ENCODE measurements at regions not wholly inside any gene's neighbourhood (a gene's known extent, or its start where the extent isn't known, plus 50 kb on each side); places are given as distances from the start of the nearest gene placed in this dataset.
"Not testable (repeated sequence)": the region's sequence is repeated elsewhere in the genome, so short reads cannot be mapped to it uniquely, and the experiment has no call there.

- no peak for TF ChIP-seq CTCF (IDR thresholded peaks at IDR 0.05; ENCODE audit: unreplicated experiment)
- H3K27ac Mint-ChIP-seq = no peak overlapping the region
- H3K9me3 Mint-ChIP-seq (ENCODE audit: low read depth) = peaks cover 5% of the 10 kb centered on the region
- H3K4me1 Mint-ChIP-seq (ENCODE audit: low read depth) = peaks cover 12% of the 10 kb centered on the region
- peaks cover 1% of the 10 kb centered on the region for H3K36me3 Mint-ChIP-seq (ENCODE audit: insufficient read depth)
- DNase-seq (ENCODE audit: low spot score, unreplicated experiment) = no peak
- peaks cover 8% of the 10 kb centered on the region for H3K27me3 Mint-ChIP-seq
- H3K4me3 Mint-ChIP-seq (ENCODE audit: low read depth) = no peak overlapping the region
Observed at GRCh38 chr2:238510911-238511613, 84.3 kb downstream of the ASB1 start.

GRCh38 chr2:238511614-238511950 lies 84.9 kb downstream of the ASB1 start:
- DNase-seq (ENCODE audit: low spot score, unreplicated experiment) = no peak
- H3K9me3 Mint-ChIP-seq (ENCODE audit: low read depth) = peaks cover 10% of the 10 kb centered on the region
- H3K4me1 Mint-ChIP-seq (ENCODE audit: low read depth) = peaks cover 12% of the 10 kb centered on the region
- TF ChIP-seq CTCF (IDR thresholded peaks at IDR 0.05; ENCODE audit: unreplicated experiment) = no peak
- no peak overlapping the region for H3K4me3 Mint-ChIP-seq (ENCODE audit: low read depth)
- peaks cover 3% of the 10 kb centered on the region for H3K36me3 Mint-ChIP-seq (ENCODE audit: insufficient read depth)
- peaks cover 8% of the 10 kb centered on the region for H3K27me3 Mint-ChIP-seq
- H3K27ac Mint-ChIP-seq = no peak overlapping the region

GRCh38 chr2:238512247-238512867 lies 85.6 kb downstream of the ASB1 start:
- peaks cover 8% of the 10 kb centered on the region for H3K4me1 Mint-ChIP-seq (ENCODE audit: low read depth)
- H3K4me3 Mint-ChIP-seq (ENCODE audit: low read depth) = no peak overlapping the region
- no peak for DNase-seq (ENCODE audit: low spot score, unreplicated experiment)
- TF ChIP-seq CTCF (IDR thresholded peaks at IDR 0.05; ENCODE audit: unreplicated experiment) = no peak
- H3K27me3 Mint-ChIP-seq = peaks cover 4% of the 10 kb centered on the region
- H3K36me3 Mint-ChIP-seq (ENCODE audit: insufficient read depth) = peaks cover 4% of the 10 kb centered on the region
- peaks cover 12% of the 10 kb centered on the region for H3K9me3 Mint-ChIP-seq (ENCODE audit: low read depth)
- no peak overlapping the region for H3K27ac Mint-ChIP-seq

GRCh38 chr2:238513346-238513745 lies 86.6 kb downstream of the ASB1 start:
- peaks cover 5% of the 10 kb centered on the region for H3K36me3 Mint-ChIP-seq (ENCODE audit: insufficient read depth)
- no peak overlapping the region for H3K4me3 Mint-ChIP-seq (ENCODE audit: low read depth)
- peak; percentile 48 for TF ChIP-seq CTCF (IDR thresholded peaks at IDR 0.05; ENCODE audit: unreplicated experiment)
- peaks cover 17% of the 10 kb centered on the region for H3K9me3 Mint-ChIP-seq (ENCODE audit: low read depth)
- peaks cover 8% of the 10 kb centered on the region for H3K4me1 Mint-ChIP-seq (ENCODE audit: low read depth)
- no peak for DNase-seq (ENCODE audit: low spot score, unreplicated experiment)
- H3K27ac Mint-ChIP-seq = no peak overlapping the region
- no peaks in the 10 kb centered on the region for H3K27me3 Mint-ChIP-seq

GRCh38 chr2:238514024-238514423 lies 87.3 kb downstream of the ASB1 start:
- not testable (repeated sequence) for H3K4me3 Mint-ChIP-seq (ENCODE audit: low read depth); H3K4me1 Mint-ChIP-seq (ENCODE audit: low read depth); H3K27me3 Mint-ChIP-seq; H3K36me3 Mint-ChIP-seq (ENCODE audit: insufficient read depth); DNase-seq (ENCODE audit: low spot score, unreplicated experiment); H3K27ac Mint-ChIP-seq
- peaks cover 17% of the 10 kb centered on the region for H3K9me3 Mint-ChIP-seq (ENCODE audit: low read depth)

- Mint-ChIP-seq H3K4me1 (ENCODE audit: low read depth) (peaks cover 3% of the 10 kb centered on the region), H3K27me3 (no peaks in the 10 kb centered on the region), H3K4me3 (ENCODE audit: low read depth) (no peak overlapping the region), H3K27ac (no peak overlapping the region), H3K36me3 (ENCODE audit: insufficient read depth) (peaks cover 6% of the 10 kb centered on the region), H3K9me3 (ENCODE audit: low read depth) (peaks cover 17% of the 10 kb centered on the region)
- DNase-seq (ENCODE audit: low spot score, unreplicated experiment) = no peak
- no peak for TF ChIP-seq CTCF (IDR thresholded peaks at IDR 0.05; ENCODE audit: unreplicated experiment)
Observed at GRCh38 chr2:238515377-238515776, 88.7 kb downstream of the ASB1 start.
